K562 (cell line): ENCODE measurements at regions not wholly inside any gene's neighbourhood (a gene's known extent, or its start where the extent isn't known, plus 50 kb on each side); places are given as distances from the start of the nearest gene placed in this dataset.

Experiments used
- ATAC-seq: fragments of 200-7000 bp; cut with Tn5 transposase; 3 replicates; pipeline ENCODE4 v1.9.1; 2020; ENCODE audit warnings: moderate library complexity
- BruUV-seq: library from RNA; stranded (reverse); fragments of 400-500 nt; replicated peaks from 2 replicates; lab custom pipeline; 2021; lab: Mats Ljungman, UMichigan
- CTCF ChIA-PET: fragments of 300-600 bp; formaldehyde crosslinking; extraction: SDS; loops from one replicate; lab custom pipeline; 2021; ENCODE audit warnings: low intra/inter-chr PET ratio; lab: Yijun Ruan, JAX
- POLR2A ChIA-PET: fragments of 300-600, 350-650 bp; sonication (Branson Sonifier 250); formaldehyde crosslinking; extraction: SDS; loops from one replicate; lab custom pipeline; 2021; ENCODE audit warnings: antibody characterized with exemption, inconsistent platforms; lab: Yijun Ruan, JAX
- DNase-seq, 4 experiments: peaks; one replicate each; pipeline versions ENCODE4 v3.0.0 to v3.0.0-alpha.2; 2011 to 2018; ENCODE audit warnings: low spot score in 3 of 4, mixed read lengths in 3 of 4; ENCODE audit errors: extremely low read depth in 1 of 4
- FAIRE-seq: peaks from 2 replicates; lab custom pipeline; 2011; peaks lifted over from hg19 to GRCh38; lab: Jason Lieb, UNC
- H2AFZ ChIP-seq: 2 replicates; pipeline ENCODE4 v1.6.0; 2011; ENCODE audit warnings: low read depth, low read length, control low read depth, inconsistent platforms
- H3K27ac ChIP-seq: fragments of 200-600 bp; 3 replicates; pipeline ENCODE4 v1.8.0; 2011; ENCODE audit warnings: low read depth, mild to moderate bottlenecking, control low read depth, inconsistent platforms, low read length, moderate library complexity, mixed read lengths; ENCODE audit errors: extremely low read depth
- H3K27me3 ChIP-seq, 2 experiments: fragments of 300-600 bp in 1 of 2; 2 replicates in 1 of 2; 3 replicates in 1 of 2; pipeline versions ENCODE4 v1.6.0 to v1.8.0; 2011; ENCODE audit warnings: inconsistent platforms in 2 of 2, low read length in 2 of 2, mild to moderate bottlenecking in 1 of 2, mixed read lengths in 1 of 2, moderate library complexity in 1 of 2; ENCODE audit not compliant: control insufficient read depth in 2 of 2, insufficient read depth in 2 of 2
- H3K36me3 ChIP-seq: fragments of 300-600 bp; 3 replicates; pipeline ENCODE4 v1.8.0; 2011; ENCODE audit warnings: mild to moderate bottlenecking, low read length, inconsistent platforms; ENCODE audit not compliant: control insufficient read depth, insufficient read depth
- H3K4me1 ChIP-seq, 2 experiments: fragments of 200-600 bp in 1 of 2; replicated peaks in 1 of 2; 2 replicates in 1 of 2; 3 replicates in 1 of 2; pipeline versions ENCODE4 v1.5.1 to v1.8.0; 2011; ENCODE audit warnings: inconsistent platforms in 2 of 2, low read length in 2 of 2, mild to moderate bottlenecking in 1 of 2, mixed read lengths in 1 of 2, moderate library complexity in 1 of 2; ENCODE audit not compliant: control insufficient read depth in 2 of 2, insufficient read depth in 2 of 2
- H3K4me2 ChIP-seq: 2 replicates; pipeline ENCODE4 v1.6.1; 2011; ENCODE audit warnings: low read length, control low read depth, inconsistent platforms, mixed read lengths; ENCODE audit not compliant: insufficient read depth
- H3K4me3 ChIP-seq: fragments of 200-600 bp; sonication (generic), shearing (Covaris generic); 2 replicates; pipeline ENCODE4 v1.5.1; 2016; ENCODE audit warnings: control low read depth, inconsistent platforms
- H3K79me2 ChIP-seq: fragments of 200-600 bp; 3 replicates; pipeline ENCODE4 v1.8.0; 2011; ENCODE audit warnings: low read length, inconsistent platforms; ENCODE audit not compliant: control insufficient read depth, insufficient read depth
- H3K9ac ChIP-seq, 2 experiments: 2 replicates each; pipeline versions ENCODE4 v1.6.0 to v1.6.1; 2011; ENCODE audit warnings: low read depth in 2 of 2, low read length in 2 of 2, control low read depth in 1 of 2, inconsistent platforms in 1 of 2, mild to moderate bottlenecking in 1 of 2, mixed read lengths in 1 of 2; ENCODE audit not compliant: insufficient read depth in 1 of 2
- H3K9me1 ChIP-seq: one replicate; pipeline ENCODE4 v1.6.0; 2011; ENCODE audit warnings: inconsistent platforms, mild to moderate bottlenecking, low read length, moderate library complexity; ENCODE audit not compliant: control insufficient read depth, insufficient read depth
- H3K9me3 ChIP-seq: replicated peaks from 2 replicates; pipeline ENCODE4 v1.5.1; 2011; ENCODE audit warnings: low read depth, low read length, inconsistent platforms; ENCODE audit not compliant: control insufficient read depth, insufficient read depth
- H4K20me1 ChIP-seq: replicated peaks from 2 replicates; pipeline ENCODE4 v1.6.1; 2011; ENCODE audit warnings: low read length, inconsistent platforms, mixed read lengths; ENCODE audit not compliant: control insufficient read depth, insufficient read depth
- ATF1 ChIP-seq, 2 experiments: fragments of 450-650 bp in 1 of 2; IDR thresholded peaks; 2 replicates each; pipeline ENCODE4 v1.6.1; 2016; ENCODE audit warnings: missing compliant biosample characterization in 1 of 2, missing genetic modification characterization in 1 of 2
- CBX5 ChIP-seq: IDR thresholded peaks from 2 replicates; pipeline ENCODE4 v1.6.1; 2014; ENCODE audit warnings: low read depth, borderline replicate concordance
- CEBPG ChIP-seq, 3 experiments: fragments of 200-800 bp in 1 of 3; sonication (Bioruptor generic) in 1 of 3; sonication (generic) in 1 of 3; formaldehyde crosslinking in 1 of 3; IDR thresholded peaks in 2 of 3; conservative IDR thresholded peaks in 1 of 3; 2 replicates each; pipeline versions ENCODE4 v1.6.1 to v1.8.0; 2016 to 2022; ENCODE audit warnings: missing compliant biosample characterization in 2 of 3, missing genetic modification characterization in 2 of 3, mild to moderate bottlenecking in 1 of 3, missing genetic modification reagents in 1 of 3
- CHD4 ChIP-seq: fragments of 200-600 bp; sonication (generic); IDR thresholded peaks from 3 replicates; pipeline ENCODE4 v1.6.1; 2012; ENCODE audit warnings: low read depth, mild to moderate bottlenecking, mixed read lengths, low read length, inconsistent platforms; ENCODE audit not compliant: insufficient read depth, insufficient replicate concordance, poor library complexity, severe bottlenecking
- EHMT2 ChIP-seq: fragments of 450-650 bp; IDR thresholded peaks from 2 replicates; pipeline ENCODE4 v1.6.1; 2018; ENCODE audit warnings: antibody characterized with exemption
- HDAC1 ChIP-seq, 2 experiments: fragments of 450-650 bp; IDR thresholded peaks; 2 replicates each; pipeline ENCODE4 v1.6.1; 2016 to 2017; ENCODE audit warnings: inconsistent platforms in 1 of 2, mild to moderate bottlenecking in 1 of 2, moderate library complexity in 1 of 2
- JUNB ChIP-seq: fragments of 450-650 bp; formaldehyde crosslinking; conservative IDR thresholded peaks from 2 replicates; pipeline ENCODE4 v1.4.0; 2020; ENCODE audit warnings: mild to moderate bottlenecking
- JUND ChIP-seq, 2 experiments: IDR thresholded peaks; 2 replicates in 1 of 2; 3 replicates in 1 of 2; pipeline ENCODE4 v1.6.1; 2011; ENCODE audit warnings: borderline replicate concordance in 2 of 2, low read depth in 2 of 2, low read length in 2 of 2, improper control_type of control experiment in 1 of 2, missing biosample characterization in 1 of 2, missing genetic modification characterization in 1 of 2, missing genetic modification reagents in 1 of 2
- MAZ ChIP-seq, 2 experiments: fragments of 450-650 bp in 1 of 2; sonication (generic) in 1 of 2; formaldehyde crosslinking; IDR thresholded peaks in 1 of 2; conservative IDR thresholded peaks in 1 of 2; 2 replicates each; pipeline versions ENCODE4 v1.4.0 to v1.5.0; 2020; ENCODE audit warnings: mild to moderate bottlenecking in 1 of 2, missing genetic modification reagents in 1 of 2
- NFRKB ChIP-seq: fragments of 450-650 bp; IDR thresholded peaks from 2 replicates; pipeline ENCODE4 v1.6.1; 2016; ENCODE audit warnings: low read depth
- PHF20 ChIP-seq: fragments of 450-650 bp; IDR thresholded peaks from 2 replicates; pipeline ENCODE4 v1.6.1; 2018; ENCODE audit not compliant: partially characterized antibody
- TOE1 ChIP-seq, 2 experiments: fragments of 450-650 bp in 1 of 2; sonication (generic) in 1 of 2; formaldehyde crosslinking in 1 of 2; IDR thresholded peaks; 2 replicates each; pipeline versions ENCODE4 v1.7.1 to v1.8.0; 2016 to 2022; ENCODE audit warnings: borderline replicate concordance in 2 of 2, mild to moderate bottlenecking in 2 of 2, antibody characterized with exemption in 1 of 2, inconsistent platforms in 1 of 2, low read depth in 1 of 2, missing genetic modification reagents in 1 of 2, moderate library complexity in 1 of 2
- TRIM24 ChIP-seq, 2 experiments: fragments of 450-650 bp; IDR thresholded peaks; 2 replicates each; pipeline ENCODE4 v1.6.1; 2016
- TRIM28 ChIP-seq: fragments of 450-650 bp; IDR thresholded peaks from 2 replicates; pipeline ENCODE4 v1.6.1; 2017
- TSC22D4 ChIP-seq: fragments of 450-650 bp; IDR thresholded peaks from 2 replicates; pipeline ENCODE4 v1.6.1; 2016; ENCODE audit warnings: missing genetic modification characterization, missing biosample characterization, control low read depth
- ZBTB1 ChIP-seq: sonication (generic); formaldehyde crosslinking; IDR thresholded peaks from 2 replicates; pipeline ENCODE4 v1.8.1; 2023; ENCODE audit warnings: missing genetic modification reagents, low read depth, mild to moderate bottlenecking, borderline replicate concordance
- ZNF263 ChIP-seq: sonication (generic); formaldehyde crosslinking; IDR thresholded peaks from 2 replicates; pipeline ENCODE4 v1.8.0; 2022; ENCODE audit warnings: mild to moderate bottlenecking, missing genetic modification reagents, borderline replicate concordance
- ZNF589 ChIP-seq: fragments of 200-800 bp; sonication (Bioruptor generic); IDR thresholded peaks from 2 replicates; pipeline ENCODE4 v1.6.1; 2016; ENCODE audit warnings: low read depth, missing genetic modification characterization, missing compliant biosample characterization
- WGBS: fragments of 100-300 bp; shearing (Covaris generic); methylation state at CpG from one replicate; pipeline ENCODE4 v1.1.6; 2016; ENCODE audit warnings: low coverage, mixed read lengths; ENCODE audit not compliant: insufficient coverage; ENCODE audit errors: missing lambda C conversion rate; 5-methylcytosine and 5-hydroxymethylcytosine counted together
- in situ Hi-C: fragments of 300-500 bp; cut with MboI; formaldehyde crosslinking; loops from 4 replicates; pipeline ENCODE4 v1.15.0; 2018; ENCODE audit warnings: inconsistent platforms, mixed read lengths
- intact Hi-C: fragments of 100-400 bp; cut with micrococcal nuclease; formaldehyde crosslinking; loops from 2 replicates; pipeline ENCODE4 v1.14.2; 2022
- TF ChIP-seq, protein P1 (sequence below): fragments of 450-650 bp; IDR thresholded peaks from 2 replicates; pipeline ENCODE4 v1.6.1; 2016; ENCODE audit warnings: low read depth, mild to moderate bottlenecking, moderate library complexity
- TF ChIP-seq, protein P2 (sequence below): fragments of 450-650 bp; IDR thresholded peaks from 2 replicates; pipeline ENCODE4 v1.6.1; 2018; ENCODE audit warnings: mild to moderate bottlenecking, low read depth; ENCODE audit not compliant: partially characterized antibody

DNA sequence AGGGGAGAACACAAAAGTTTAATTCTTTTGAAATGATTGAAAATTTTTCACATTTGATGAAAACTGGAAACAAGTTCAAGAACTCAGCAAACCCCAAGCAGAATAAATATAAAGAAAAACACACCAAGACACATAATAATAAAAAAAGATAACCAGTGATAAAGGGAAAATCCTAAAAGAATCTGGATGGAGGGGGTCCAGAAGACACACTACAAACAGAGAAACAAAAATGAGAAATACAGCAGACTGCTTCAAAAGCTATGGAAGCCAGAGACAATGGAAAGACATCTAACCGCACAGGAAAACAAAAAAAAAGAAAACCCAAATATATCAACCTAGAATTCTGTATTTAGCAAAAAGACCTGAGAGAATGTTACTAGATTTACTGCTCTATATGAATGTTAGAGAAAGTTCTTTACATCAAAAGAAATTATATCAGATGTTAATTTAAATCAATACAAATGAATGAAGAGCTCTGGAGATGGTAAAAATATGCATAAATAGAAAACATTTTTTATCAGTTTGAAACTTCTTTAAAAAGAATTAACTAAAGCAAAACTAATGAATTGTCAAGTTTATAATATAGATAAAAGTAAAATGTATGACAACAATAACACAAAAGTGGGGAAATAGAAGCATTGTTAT, 310.7 kb upstream of the PREP start:
- no peak for FAIRE-seq
- intact Hi-C loops: no loop called here
- no peak overlapping the region for H3K4me3 ChIP-seq
- TF ChIP-seq ZBTB1 (CRISPR knock-in tag) (no peak), JUNB (CRISPR knock-in tag) (no peak), EHMT2 (peak; percentile 47; the same call in 1 of the 2 replicates), MAZ (CRISPR knock-in tag; conservative IDR thresholded peaks at IDR 0.05 in 1 of 2, IDR thresholded peaks at IDR 0.05 in 1 of 2) (no peak), ATF1 (CRISPR knock-in tag; IDR thresholded peaks at IDR 0.05) (no peak), ATF1 (tag; IDR thresholded peaks at IDR 0.05) (no peak), ZNF263 (no peak), TRIM28 (peak; percentile 98), CHD4 (no peak), NFRKB (no peak), HDAC1 (IDR thresholded peaks at IDR 0.05) (peak in 1 of 2 experiments; percentile 82; a peak in 1 of 4 replicates), ZNF589 (no peak), PHF20 (no peak), TOE1 (IDR thresholded peaks at IDR 0.05; ENCODE audit: borderline replicate concordance) (no peak), TOE1 (CRISPR knock-in tag; IDR thresholded peaks at IDR 0.05; ENCODE audit: borderline replicate concordance, low read depth) (no peak), TRIM24 (IDR thresholded peaks at IDR 0.05) (peak; percentile 70 to 71), TSC22D4 (tag) (no peak), CEBPG (CRISPR knock-in tag; IDR thresholded peaks at IDR 0.05) (no peak), CEBPG (tag; conservative IDR thresholded peaks at IDR 0.05 in 1 of 2, IDR thresholded peaks at IDR 0.05 in 1 of 2) (no peak), CBX5 (peak; percentile 95), JUND (IDR thresholded peaks at IDR 0.05; ENCODE audit: borderline replicate concordance, low read depth, low read length) (no peak), JUND (tag; IDR thresholded peaks at IDR 0.05; ENCODE audit: borderline replicate concordance, low read depth, low read length) (no peak)
- TF ChIP-seq, protein P1, sequence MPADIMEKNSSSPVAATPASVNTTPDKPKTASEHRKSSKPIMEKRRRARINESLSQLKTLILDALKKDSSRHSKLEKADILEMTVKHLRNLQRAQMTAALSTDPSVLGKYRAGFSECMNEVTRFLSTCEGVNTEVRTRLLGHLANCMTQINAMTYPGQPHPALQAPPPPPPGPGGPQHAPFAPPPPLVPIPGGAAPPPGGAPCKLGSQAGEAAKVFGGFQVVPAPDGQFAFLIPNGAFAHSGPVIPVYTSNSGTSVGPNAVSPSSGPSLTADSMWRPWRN: no peak
- TF ChIP-seq, protein P2, sequence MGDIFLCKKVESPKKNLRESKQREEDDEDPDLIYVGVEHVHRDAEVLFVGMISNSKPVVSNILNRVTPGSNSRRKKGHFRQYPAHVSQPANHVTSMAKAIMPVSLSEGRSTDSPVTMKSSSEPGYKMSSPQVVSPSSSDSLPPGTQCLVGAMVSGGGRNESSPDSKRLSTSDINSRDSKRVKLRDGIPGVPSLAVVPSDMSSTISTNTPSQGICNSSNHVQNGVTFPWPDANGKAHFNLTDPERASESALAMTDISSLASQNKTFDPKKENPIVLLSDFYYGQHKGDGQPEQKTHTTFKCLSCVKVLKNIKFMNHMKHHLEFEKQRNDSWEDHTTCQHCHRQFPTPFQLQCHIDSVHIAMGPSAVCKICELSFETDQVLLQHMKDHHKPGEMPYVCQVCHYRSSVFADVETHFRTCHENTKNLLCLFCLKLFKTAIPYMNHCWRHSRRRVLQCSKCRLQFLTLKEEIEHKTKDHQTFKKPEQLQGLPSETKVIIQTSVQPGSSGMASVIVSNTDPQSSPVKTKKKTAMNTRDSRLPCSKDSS: peak; percentile 85

More for the DNA sequence above, 310.7 kb upstream of the PREP start:
- DNase-seq: peak in 1 of 4 experiments; percentile 10
- H3K4me1 ChIP-seq: no peaks in the 10 kb centered on the region
- no peaks in the 10 kb centered on the region for H3K79me2 ChIP-seq
- ATAC-seq: no peak
- no peaks in the 10 kb centered on the region for H3K27me3 ChIP-seq
- no peak overlapping the region for H3K9ac ChIP-seq
- no peak overlapping the region for H2AFZ ChIP-seq
- H3K9me1 ChIP-seq: no peaks in the 10 kb centered on the region
- H3K4me2 ChIP-seq: no peak overlapping the region
- WGBS: 14% methylated on average over 1 of the region's 1 CpG
- in situ Hi-C loops: no loop called here
- H3K9me3 ChIP-seq: peaks cover 12% of the 10 kb centered on the region; the same call in 1 of the 2 replicates
- H3K36me3 ChIP-seq: no peaks in the 10 kb centered on the region
- no peaks in the 10 kb centered on the region for H4K20me1 ChIP-seq
- POLR2A ChIA-PET: no interaction called here
- no TSS peak for BruUV-seq
- no peak overlapping the region for H3K27ac ChIP-seq
- CTCF ChIA-PET: no interaction called here
